Nephron progenitor cell (in vitro differentiated cells): ENCODE measurements at regions not wholly inside any gene's neighbourhood (a gene's known extent, or its start where the extent isn't known, plus 50 kb on each side); places are given as distances from the start of the nearest gene placed in this dataset.
A peak's percentile ranks its signal among the peaks of the same experiment; 100 is the strongest.

Source experiments
- DNase-seq: peaks from one replicate; pipeline ENCODE4 v3.0.0; 2021
- H3K27ac Mint-ChIP-seq: 2 replicates; pipeline ENCODE4 v1.8.0; 2021; ENCODE audit warnings: mild to moderate bottlenecking, moderate library complexity, mixed read lengths
- H3K27me3 Mint-ChIP-seq: 2 replicates; pipeline ENCODE4 v1.8.0; 2021; ENCODE audit warnings: mild to moderate bottlenecking, low read depth, mixed read lengths; ENCODE audit not compliant: poor library complexity
- H3K36me3 Mint-ChIP-seq: 2 replicates; pipeline ENCODE4 v1.8.0; 2021; ENCODE audit warnings: low read depth, mixed read lengths
- H3K4me1 Mint-ChIP-seq: 2 replicates; pipeline ENCODE4 v1.8.0; 2021; ENCODE audit warnings: mixed read lengths
- H3K4me3 Mint-ChIP-seq: 2 replicates; pipeline ENCODE4 v1.8.0; 2021; ENCODE audit warnings: mild to moderate bottlenecking, moderate library complexity, mixed read lengths
- H3K9me3 Mint-ChIP-seq: 2 replicates; pipeline ENCODE4 v1.8.0; 2021; ENCODE audit warnings: mild to moderate bottlenecking, moderate library complexity, mixed read lengths
- CTCF ChIP-seq: fragments of 200-600 bp; sonication (generic); IDR thresholded peaks from 2 replicates; pipeline ENCODE4 v1.5.0; 2021; ENCODE audit warnings: antibody characterized with exemption

GRCh38 chr2:219823574-219823973 lies 196.1 kb downstream of the SLC4A3 start:
- H3K4me3 Mint-ChIP-seq = no peak overlapping the region
- peaks cover 18% of the 10 kb centered on the region for H3K9me3 Mint-ChIP-seq
- TF ChIP-seq CTCF = no peak
- no peak for DNase-seq
- peaks cover 44% of the 10 kb centered on the region for H3K4me1 Mint-ChIP-seq
- no peak overlapping the region for H3K27ac Mint-ChIP-seq
- peaks cover 8% of the 10 kb centered on the region for H3K36me3 Mint-ChIP-seq
- H3K27me3 Mint-ChIP-seq = peaks cover 7% of the 10 kb centered on the region

GRCh38 chr2:219824996-219825395 lies 197.6 kb downstream of the SLC4A3 start:
- Mint-ChIP-seq H3K4me3 (no peak overlapping the region), H3K27ac (peak overlapping the region; percentile 17), H3K27me3 (peaks cover 7% of the 10 kb centered on the region), H3K9me3 (peaks cover 6% of the 10 kb centered on the region), H3K36me3 (peaks cover 1% of the 10 kb centered on the region), H3K4me1 (peaks cover 55% of the 10 kb centered on the region)
- DNase-seq = no peak
- no peak for TF ChIP-seq CTCF

- Mint-ChIP-seq H3K27me3 (peaks cover 7% of the 10 kb centered on the region), H3K4me1 (peaks cover 50% of the 10 kb centered on the region), H3K36me3 (no peaks in the 10 kb centered on the region), H3K4me3 (no peak overlapping the region), H3K9me3 (no peaks in the 10 kb centered on the region), H3K27ac (no peak overlapping the region)
- DNase-seq = no peak
- TF ChIP-seq CTCF = no peak
These were observed 200.7 kb downstream of the SLC4A3 start for GRCh38 chr2:219828127-219828526.

GRCh38 chr2:219829667-219830352 lies 202.4 kb downstream of the SLC4A3 start:
- no peaks in the 10 kb centered on the region for H3K36me3 Mint-ChIP-seq
- peaks cover 36% of the 10 kb centered on the region for H3K4me1 Mint-ChIP-seq
- H3K9me3 Mint-ChIP-seq = no peaks in the 10 kb centered on the region
- H3K4me3 Mint-ChIP-seq = no peak overlapping the region
- DNase-seq = no peak
- TF ChIP-seq CTCF = no peak
- no peak overlapping the region for H3K27ac Mint-ChIP-seq
- H3K27me3 Mint-ChIP-seq = peaks cover 7% of the 10 kb centered on the region

- H3K36me3 Mint-ChIP-seq = no peaks in the 10 kb centered on the region
- DNase-seq = no peak
These were observed 202.9 kb downstream of the SLC4A3 start for GRCh38 chr2:219830353-219830738.

More at GRCh38 chr2:219830353-219830738, 202.9 kb downstream of the SLC4A3 start:
- H3K4me3 Mint-ChIP-seq = no peak overlapping the region
- peaks cover 32% of the 10 kb centered on the region for H3K4me1 Mint-ChIP-seq
- TF ChIP-seq CTCF = no peak
- H3K9me3 Mint-ChIP-seq = peaks cover 4% of the 10 kb centered on the region
- peaks cover 7% of the 10 kb centered on the region for H3K27me3 Mint-ChIP-seq
- no peak overlapping the region for H3K27ac Mint-ChIP-seq
